GM19395 (cell line): ENCODE measurements at regions not wholly inside any gene's neighbourhood (a gene's known extent, or its start where the extent isn't known, plus 50 kb on each side); places are given as distances from the start of the nearest gene placed in this dataset.

ENCODE experiments used
- ATAC-seq: cut with Tn5 transposase; IDR thresholded peaks from one replicate; pipeline ENCODE4 v1.9.1; 2021; ENCODE audit warnings: mild to moderate bottlenecking, moderate library complexity; ENCODE audit not compliant: unreplicated experiment

DNA sequence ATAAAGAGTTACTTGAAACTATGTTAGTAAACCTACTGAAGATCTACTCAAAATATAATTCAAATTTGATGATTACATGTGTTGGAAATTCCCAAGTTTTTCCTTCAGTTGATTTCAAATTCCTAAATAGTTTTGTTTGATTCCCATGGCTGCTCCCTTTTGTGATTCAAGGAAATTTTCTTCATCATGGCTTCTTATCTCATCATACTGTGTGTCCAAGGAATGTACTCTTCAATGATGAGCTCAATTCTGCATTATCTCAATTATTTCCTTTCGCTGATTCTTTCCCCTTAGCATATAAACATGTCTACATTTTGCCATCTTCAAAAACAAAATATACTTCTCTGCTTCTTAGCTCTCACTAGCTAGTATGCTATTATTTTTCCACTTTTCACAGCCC, 460.4 kb upstream of the NAALADL2 start:
- ATAC-seq: no peak

DNA sequence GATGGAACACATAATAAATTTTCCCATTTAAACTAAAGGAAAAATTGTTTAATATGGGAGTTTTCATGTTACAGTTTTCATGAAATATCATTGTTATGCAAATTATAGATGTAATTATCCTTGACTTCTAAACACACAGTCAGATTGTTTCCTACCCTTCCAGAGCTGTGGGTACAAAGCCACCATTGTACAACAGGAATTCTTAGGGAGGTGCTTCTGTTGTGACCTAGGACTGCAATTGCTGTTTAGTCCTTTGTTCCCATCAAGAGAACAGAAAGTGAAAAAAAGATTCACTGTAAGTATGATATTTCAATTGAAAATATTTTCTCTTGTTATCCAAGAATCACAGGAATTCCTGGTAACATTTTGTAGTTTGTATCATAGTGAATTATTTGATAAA, 455.3 kb upstream of the NAALADL2 start:
- ATAC-seq: no peak

DNA sequence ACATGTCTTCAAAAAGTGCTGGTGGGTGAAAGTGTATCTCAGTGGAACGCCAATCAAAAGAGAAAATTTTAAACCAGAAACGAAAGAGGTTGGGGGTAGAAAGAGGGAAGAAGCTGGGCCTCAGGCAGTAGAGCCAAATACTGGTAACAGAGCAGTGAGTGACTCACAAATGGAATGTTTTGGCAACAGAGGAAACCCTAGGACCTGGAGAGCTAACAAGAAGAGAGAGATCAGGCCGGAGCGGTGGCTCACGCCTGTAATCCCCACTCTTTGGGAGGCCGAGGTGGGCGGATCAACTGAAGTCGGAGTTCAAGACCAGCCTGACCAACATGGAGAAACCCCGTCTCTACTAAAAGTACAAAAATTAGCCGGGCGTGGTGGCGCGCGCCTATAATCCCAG, 450.8 kb upstream of the NAALADL2 start:
- no peak for ATAC-seq

DNA sequence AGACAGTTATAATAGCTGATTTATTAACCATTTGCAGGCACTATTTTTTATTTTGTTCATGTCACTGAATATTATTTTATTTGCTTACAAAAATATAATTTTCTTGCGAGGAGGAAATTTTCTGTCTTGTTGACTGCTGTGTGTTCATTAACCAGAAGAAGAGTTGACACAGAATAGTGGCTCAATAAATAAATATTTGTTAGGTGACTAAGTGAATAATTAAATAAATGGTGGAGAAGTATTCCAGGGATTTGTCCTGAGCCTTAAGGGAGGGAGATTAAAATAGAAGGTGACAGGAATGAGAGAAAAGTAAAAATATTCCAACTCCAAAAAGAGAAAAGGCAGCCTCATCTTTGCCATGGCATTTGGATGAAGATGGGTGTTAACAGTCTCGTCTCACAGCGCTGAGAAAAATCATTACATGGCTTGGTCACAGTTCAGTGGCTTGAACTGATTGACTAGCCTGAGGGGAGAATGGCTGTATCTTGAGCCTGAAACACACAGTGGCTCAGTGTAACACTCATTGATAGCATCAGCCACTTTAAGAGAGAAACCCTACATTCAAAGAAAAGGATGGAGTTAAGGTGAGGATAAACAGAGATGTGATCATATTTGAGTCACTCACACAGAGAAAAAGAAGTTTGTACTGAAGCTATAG, 449.9 kb upstream of the NAALADL2 start:
- ATAC-seq: no peak

DNA sequence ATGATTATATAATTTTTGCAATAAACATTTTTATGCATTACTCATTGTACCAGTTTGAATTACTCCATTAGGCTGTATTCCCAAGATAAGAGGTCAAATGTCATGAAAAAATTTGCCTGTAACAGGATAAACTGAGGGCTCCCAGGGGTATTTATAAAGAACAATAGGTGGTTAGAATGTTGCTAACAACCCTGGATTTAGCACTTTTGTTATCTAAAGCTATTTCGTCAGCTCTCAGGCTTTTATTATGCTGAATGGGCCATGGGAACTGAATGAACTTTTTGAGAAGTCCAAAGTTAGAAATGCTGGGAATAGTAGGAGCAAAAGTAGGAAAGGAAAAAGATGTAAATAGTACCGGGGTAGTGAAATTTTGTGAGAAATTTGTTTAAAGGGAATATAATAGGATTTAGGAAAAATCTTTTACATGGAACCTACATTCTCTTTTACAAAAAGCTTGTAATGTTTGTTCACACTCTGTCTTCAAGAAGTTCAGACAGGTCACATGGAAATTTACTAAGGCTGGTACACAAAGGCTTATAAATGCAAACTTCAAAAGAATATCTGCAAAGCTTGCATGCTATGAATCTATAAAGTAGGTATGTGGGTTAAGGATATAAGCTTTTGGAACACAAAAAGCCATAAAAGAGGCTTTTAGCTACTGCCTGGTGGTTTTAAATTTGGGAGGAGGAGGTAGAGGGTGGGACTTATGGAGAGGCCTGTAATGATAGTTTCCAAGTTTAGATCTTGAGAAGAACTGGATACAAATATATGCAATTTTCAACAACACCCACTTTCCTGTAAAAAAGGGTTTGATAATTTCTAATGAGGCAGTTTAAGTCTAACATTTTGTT, 445.8 kb upstream of the NAALADL2 start:
- ATAC-seq: no peak

DNA sequence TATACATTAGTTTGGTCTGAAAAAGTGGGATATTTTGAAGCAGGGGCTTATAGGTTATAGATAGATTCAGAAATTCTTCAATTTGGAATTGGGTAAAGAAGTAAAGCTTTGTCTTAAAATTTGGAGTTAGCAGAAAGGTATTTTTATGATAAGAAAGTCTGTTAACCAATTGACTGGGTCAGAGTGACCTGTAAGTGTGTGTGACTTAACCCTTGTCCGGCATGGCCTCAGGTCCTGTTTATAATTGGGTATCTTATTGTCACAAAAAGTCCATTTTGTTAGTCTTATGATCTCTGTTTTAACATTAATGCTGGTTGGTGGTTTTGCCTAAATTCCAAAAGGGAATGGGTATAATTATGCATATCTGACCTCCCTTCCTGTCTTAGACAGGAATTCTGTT, 444.2 kb upstream of the NAALADL2 start:
- no peak for ATAC-seq

DNA sequence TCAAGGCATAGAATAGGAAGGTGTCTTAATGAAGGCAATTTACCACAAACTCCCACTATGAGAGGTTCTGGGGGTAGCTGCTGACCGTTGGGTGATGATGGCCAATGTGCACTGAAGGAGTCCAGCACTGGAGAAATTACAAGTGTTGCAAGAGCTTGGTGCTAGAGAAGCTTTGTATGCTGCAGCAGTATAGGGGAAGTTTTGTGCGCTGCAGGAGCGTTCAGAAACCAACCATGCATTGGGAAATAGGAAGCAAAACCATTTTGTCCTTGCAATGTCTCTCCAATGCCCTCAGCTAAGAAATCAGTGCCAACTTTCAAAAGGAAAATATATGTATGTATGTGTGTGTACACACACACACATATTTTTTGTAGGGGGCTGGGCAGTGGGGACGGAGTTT, 441.6 kb upstream of the NAALADL2 start:
- no peak for ATAC-seq

DNA sequence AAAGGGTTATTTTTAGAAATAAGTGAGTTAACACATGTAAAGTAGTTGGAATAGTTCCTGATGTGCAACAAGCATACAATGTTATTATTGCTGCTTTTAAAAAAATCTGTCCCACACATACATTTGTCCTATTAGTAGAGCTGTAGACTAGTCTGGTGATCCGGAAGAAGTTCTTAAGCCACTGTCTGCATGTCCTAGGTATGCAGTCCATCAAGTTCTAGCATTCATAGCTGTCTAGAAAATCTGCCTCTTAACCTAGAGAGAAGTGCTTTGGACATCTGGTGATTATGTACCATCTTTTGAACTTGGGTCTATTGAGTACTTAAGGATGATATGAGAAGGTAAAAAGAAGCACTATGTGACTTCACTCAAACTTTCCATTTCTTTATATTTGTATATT, 439.9 kb upstream of the NAALADL2 start:
- no peak for ATAC-seq

DNA sequence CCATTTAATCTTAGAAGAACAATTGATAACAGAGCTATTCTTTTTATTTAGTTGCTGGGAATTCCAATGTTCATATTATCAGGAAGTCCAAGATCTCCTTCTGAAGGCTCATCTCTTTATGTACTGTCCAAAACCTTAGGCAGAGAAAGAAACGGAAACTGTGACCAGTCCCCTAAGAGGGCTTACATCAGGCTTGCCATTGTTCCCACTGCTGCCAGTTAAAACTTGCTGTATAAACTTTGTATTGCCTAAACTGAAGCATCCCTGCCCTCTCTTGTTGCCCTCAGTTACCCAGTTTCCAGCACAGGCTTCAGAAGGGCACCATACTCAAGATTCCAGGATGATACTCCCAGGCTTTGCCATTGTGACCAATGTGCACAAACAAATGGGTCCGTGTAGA, 435.2 kb upstream of the NAALADL2 start:
- ATAC-seq: no peak

DNA sequence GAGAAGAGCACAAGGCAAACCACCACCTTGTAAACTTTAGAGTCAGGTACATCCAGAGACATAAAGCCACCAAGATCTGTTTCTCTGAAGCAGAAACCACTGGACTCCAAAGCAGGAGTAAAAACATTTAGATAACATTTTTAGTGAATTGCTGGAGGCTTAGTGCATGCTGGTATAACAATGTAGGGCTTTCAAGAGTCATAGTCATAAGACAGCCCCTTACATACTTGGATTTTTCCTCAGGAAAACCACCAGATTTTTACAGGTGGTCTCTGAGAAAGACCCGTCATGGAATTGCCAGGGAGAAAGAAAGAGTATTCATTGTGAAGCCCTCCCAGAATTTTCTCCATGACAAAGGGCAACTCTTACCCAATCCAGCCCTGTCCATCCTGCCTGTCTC, 434.5 kb upstream of the NAALADL2 start:
- ATAC-seq: no peak

DNA sequence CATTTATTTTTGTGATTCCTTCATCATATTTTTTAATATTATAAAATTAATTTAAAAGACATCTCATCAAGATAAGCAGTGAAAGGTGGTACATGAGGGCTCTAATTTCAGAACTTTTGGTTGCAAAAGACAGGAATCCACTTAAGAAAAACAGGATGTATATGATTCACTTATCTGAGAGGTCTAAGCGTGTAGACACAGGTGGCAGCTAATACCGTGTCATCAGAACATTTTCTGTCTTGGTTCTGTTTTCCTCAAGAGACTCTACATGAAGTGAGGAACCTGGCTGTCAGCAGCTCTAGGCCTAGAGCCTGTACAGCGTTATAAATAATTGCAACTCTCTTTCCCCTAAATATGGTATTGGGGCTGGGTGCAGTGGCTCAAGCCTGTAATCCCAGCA, 433.7 kb upstream of the NAALADL2 start:
- ATAC-seq: no peak

DNA sequence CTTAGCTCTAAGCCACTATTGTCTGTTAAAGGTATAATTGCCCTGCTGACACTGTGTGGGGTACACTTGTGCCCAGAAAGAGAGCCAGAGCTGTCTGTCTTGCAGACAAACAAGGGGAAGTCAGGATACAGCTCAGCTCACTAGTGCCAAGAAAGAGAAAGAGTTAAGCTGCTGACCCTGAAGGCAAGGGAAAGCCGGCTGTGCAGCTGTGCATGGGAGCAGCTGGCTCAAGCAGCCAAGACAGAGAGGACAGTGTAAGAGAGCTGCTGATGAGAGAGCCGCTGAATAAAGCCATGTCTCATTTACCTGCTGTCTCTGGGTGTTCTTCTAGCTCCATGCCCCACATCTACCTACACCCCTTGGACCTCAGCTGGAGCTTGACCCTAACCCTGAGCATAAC, 428.1 kb upstream of the NAALADL2 start:
- ATAC-seq: no peak

DNA sequence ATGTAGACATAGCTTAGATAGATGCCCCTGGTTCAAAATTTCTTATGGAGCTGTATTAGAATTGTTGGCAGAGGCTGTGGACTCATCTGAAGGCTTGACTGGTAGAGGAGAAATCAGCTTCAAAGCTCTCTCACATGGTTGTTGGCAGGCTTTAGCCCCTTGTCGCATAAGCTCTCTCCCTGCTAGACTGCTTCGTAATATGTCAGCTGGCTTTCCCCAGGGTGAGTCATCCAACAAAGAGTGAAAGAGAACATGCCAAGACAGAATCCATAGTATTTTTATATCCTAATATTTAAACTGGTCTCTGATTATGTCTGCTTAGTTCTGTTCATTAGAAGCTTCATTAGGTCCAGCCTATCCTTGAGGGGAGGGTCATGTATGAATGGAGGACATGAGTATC, 427.4 kb upstream of the NAALADL2 start:
- no peak for ATAC-seq

DNA sequence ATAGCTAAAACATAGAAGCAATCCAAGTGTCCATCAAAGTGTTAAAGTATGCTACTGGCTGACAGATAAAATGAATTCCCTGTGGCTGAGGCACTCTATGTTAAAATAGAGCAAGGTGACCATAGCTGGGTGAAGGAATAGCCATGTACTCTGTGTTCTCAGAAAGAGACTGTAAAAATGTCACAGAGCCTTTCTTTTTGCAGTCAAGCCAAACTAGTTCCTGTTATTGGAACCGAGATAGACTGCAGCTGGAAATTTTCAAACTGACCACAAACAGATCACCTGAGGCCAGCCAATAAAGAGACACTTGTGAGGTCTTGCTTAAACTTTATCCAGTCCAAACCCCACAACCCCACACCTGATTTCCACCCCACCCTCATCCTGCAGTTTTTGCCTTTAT, 422.8 kb upstream of the NAALADL2 start:
- ATAC-seq: no peak

DNA sequence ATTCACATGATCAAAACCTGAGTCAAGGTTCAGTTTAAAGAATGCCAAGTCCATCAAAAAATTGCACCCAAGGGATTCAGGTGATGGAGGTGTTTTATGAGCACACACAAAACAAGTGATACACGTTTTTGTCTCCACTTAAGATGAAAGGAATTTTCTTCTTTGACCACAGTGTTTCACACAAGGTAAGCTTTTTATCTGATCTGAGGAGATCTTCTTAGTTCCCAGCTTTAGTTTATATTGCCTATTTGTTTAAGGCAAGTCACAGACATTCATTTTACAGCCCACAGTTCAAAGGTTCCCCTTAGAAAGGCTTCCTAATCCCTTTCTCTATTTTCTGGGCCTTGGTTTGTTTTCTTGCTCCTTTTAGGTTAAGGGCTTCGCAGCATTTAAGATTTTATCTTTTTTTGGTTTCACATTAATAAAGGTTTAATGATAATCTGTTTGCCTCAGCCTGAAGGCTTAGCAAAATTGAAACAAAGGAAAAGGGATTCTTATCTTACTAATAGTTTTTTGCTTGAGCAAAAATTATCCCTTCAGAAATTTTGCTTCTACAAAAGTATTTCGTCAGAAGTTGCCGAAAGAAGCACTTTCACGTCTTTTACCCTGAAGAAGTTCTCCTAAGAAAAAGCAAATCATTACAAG, 420.5 kb upstream of the NAALADL2 start:
- ATAC-seq: no peak

DNA sequence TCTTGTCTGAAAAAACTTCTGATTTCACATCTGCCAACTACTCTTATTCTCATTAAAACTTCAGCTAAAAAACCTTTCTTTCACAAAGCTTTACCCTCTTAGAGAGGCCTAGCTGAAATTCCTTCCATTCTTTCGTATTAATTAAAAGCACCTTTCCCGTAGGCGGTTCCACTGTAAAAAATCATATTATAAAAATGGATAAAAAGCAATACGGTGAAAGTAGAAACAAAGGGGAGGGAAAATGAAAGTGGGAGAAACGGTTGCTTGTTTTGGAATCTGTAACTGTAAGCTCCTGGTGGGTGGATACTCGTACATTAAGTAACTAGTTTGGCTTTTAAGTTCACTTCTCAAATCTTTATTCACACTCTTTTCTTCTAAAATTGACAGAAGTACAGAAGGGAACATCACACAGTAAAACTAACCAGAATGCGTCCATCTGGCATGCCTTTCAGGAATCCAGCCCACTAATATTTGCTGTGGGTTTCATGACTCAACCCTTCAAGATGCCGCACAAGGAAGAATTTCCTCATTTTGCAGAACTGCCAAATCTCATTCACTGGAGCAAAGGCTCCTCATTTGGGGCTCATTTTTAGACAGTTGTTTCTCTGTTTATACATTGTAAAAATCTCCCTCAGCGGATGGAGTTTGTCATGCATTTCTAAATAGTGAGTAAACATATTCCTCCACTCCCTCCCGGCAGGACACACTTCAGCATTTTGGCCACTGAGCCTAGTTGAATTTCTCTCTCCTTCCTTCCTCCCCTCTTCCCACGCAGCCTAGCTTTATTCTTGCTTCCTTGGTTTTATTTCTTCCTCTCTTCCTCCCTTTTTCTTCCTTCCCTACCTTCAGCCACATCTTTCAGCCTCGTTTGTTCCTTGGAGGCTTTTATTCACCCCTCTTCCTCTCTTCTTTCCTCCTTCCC, 419.5 kb upstream of the NAALADL2 start:
- ATAC-seq: no peak

DNA sequence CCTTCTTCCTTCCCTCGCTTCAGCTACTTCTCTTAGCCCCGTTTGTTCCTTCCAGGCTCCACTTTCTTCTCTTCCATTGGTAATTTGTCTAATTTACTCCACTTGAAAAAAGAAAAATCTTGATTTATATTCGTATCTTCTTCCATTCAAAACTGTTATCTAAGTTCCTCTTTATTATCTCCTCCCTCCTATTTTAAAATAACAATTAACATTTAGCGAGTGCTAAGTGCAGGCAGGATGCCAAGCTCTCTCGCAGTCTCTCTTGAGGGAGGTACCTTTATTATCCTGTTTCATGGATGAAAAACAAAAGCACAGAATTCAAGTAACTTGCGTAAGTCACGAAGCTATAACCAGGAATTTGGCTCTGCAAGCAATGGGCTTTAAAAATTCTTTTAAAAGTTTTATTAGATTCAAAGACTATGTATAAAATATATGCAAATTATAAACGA, 418.9 kb upstream of the NAALADL2 start:
- no peak for ATAC-seq

DNA sequence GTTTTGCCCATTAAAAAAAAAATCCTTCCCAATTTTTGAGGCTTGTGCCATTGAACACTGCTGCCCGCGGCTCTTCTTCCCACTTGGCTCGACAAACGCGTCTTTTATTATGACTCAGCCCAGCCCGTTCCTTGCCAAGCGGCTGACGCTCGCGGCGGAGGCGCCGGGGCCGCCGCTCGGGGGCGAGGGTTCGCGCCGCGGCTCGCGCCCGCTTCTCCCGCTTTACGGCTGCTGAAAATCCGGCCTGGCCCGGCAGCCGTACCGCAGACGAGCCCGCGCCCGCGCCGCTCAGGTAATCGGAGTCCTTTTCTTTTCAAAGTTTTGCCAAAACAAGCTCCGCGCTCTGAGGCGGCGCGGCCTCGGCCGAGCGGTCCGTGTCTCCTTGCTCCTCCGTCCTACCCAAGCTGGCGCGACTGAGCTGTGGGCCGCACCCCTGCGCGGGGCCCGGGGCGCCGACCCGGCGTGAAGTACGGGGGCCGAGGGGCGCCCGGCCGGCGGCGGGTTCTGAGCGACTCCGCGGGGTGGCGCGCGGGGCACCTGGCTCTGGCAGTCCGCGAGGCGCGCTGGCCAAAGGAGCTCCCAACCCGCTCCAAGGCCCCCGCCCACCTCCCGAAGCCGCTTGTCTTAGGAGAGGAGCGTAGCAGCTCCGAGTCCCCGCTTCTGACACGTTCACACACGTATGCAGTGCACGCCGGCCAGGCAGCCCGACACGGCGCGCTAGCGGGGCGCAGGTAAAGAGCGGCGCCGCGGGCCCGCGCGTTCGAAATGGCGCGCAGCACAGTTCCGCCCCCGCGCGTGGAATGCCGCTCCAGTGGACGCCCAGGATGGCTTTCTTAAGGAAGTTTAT, 418.2 kb upstream of the NAALADL2 start:
- ATAC-seq: peak; percentile 76

DNA sequence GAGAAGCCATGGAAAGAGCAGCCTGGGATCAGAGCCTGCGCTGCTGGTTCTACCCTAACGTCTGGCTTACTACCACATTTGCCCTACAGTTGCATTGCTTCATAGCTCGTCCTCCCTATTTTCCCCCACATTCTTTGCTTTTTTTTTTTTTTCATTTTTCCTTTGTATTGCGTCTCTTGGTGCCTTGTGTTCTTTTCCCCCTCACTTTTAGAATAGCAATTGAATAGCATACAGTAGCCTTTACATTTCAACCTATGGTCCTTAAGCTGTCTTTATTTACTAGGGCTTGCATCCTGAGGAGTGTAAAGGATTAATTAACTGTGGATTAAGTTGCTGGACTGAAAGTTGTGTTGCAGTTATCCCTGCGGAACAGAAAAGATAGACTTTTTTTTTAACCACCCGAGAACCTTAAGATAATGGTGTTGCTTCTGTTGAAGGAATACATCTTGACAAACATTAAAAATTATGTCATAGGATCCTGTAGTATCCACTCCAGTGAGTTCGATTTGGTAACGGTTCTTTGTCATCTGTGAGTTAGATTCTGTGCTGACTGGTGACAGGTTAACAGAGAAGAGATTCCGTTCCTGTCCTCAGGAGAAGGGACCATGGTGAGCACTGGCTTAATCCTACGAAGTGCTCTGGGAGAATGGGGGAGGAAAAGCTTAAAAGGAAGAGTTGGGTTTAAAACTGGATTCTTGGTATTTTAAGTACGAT, 417.4 kb upstream of the NAALADL2 start:
- ATAC-seq: peak; percentile 23
